ENCODE measurements at regions not wholly inside any gene's neighbourhood (a gene's known extent, or its start where the extent isn't known, plus 50 kb on each side); places are given as distances from the start of the nearest gene placed in this dataset.

- no peak overlapping the region for H3K4me3 ChIP-seq
- peaks cover 2 to 23% of the 10 kb centered on the region in 2 donors for H3K4me1 ChIP-seq
- intact Hi-C loops (cut with DNase I) = loop anchor here (5.0 kb wide), 1 partner anchor 173 kb away; no protein-coding TSS in a partner anchor
- DNase-seq (ENCODE audit: low spot score in 2 of 2) = no peak
- H3K9me3 ChIP-seq = no peaks in the 10 kb centered on the region
- H3K27ac ChIP-seq = no peak overlapping the region
- H3K27me3 ChIP-seq = no peaks in the 10 kb centered on the region
- no peak for TF ChIP-seq CTCF (IDR thresholded peaks at IDR 0.05)
- H3K36me3 ChIP-seq = no peaks in the 10 kb centered on the region
Measured at GRCh38 chr20:58004146-58004545, 224.3 kb downstream of the ANKRD60 start.

GRCh38 chr20:58003525-58003924 lies 224.9 kb downstream of the ANKRD60 start:
- H3K36me3 ChIP-seq = no peaks in the 10 kb centered on the region
- no peak for TF ChIP-seq CTCF (IDR thresholded peaks at IDR 0.05)
- H3K27ac ChIP-seq = no peak overlapping the region
- H3K4me1 ChIP-seq = peaks cover 5 to 29% of the 10 kb centered on the region in 2 donors
- no peaks in the 10 kb centered on the region for H3K9me3 ChIP-seq
- H3K27me3 ChIP-seq = no peaks in the 10 kb centered on the region
- DNase-seq (ENCODE audit: low spot score in 2 of 2) = no peak
- H3K4me3 ChIP-seq = no peak overlapping the region
- intact Hi-C loops (cut with DNase I) = loop anchor here (5.0 kb wide), 1 partner anchor 174 kb away; no protein-coding TSS in a partner anchor

GRCh38 chr20:58002901-58003300 lies 225.6 kb downstream of the ANKRD60 start:
- intact Hi-C loops (cut with DNase I) = loop anchor here (5.0 kb wide), 1 partner anchor 174 kb away; no protein-coding TSS in a partner anchor
- Histone ChIP-seq H3K36me3 (no peaks in the 10 kb centered on the region), H3K27me3 (no peaks in the 10 kb centered on the region), H3K4me3 (no peak overlapping the region), H3K27ac (no peak overlapping the region), H3K9me3 (no peaks in the 10 kb centered on the region), H3K4me1 (peaks cover 5 to 30% of the 10 kb centered on the region in 2 donors)
- DNase-seq (ENCODE audit: low spot score in 2 of 2) = no peak
- no peak for TF ChIP-seq CTCF (IDR thresholded peaks at IDR 0.05)

GRCh38 chr20:58001946-58002345 lies 226.5 kb downstream of the ANKRD60 start:
- Histone ChIP-seq H3K4me1 (peaks cover 5 to 26% of the 10 kb centered on the region in 2 donors), H3K4me3 (no peak overlapping the region), H3K27ac (peak overlapping the region; percentile 43 to 54), H3K9me3 (no peaks in the 10 kb centered on the region), H3K36me3 (no peaks in the 10 kb centered on the region), H3K27me3 (no peaks in the 10 kb centered on the region)
- TF ChIP-seq CTCF (IDR thresholded peaks at IDR 0.05) = no peak
- intact Hi-C loops (cut with DNase I) = loop anchor here (5.0 kb wide), 1 partner anchor 175 kb away; no protein-coding TSS in a partner anchor
- no peak for DNase-seq (ENCODE audit: low spot score in 2 of 2)

- intact Hi-C loops (cut with DNase I) = loop anchor here (5.0 kb wide), 1 partner anchor 176 kb away; no protein-coding TSS in a partner anchor
- no peaks in the 10 kb centered on the region for H3K27me3 ChIP-seq
- H3K9me3 ChIP-seq = no peaks in the 10 kb centered on the region
- H3K4me3 ChIP-seq = no peak overlapping the region
- H3K27ac ChIP-seq = peak overlapping the region; percentile 43 to 54
- no peak for TF ChIP-seq CTCF (IDR thresholded peaks at IDR 0.05)
- no peaks in the 10 kb centered on the region for H3K36me3 ChIP-seq
- peak in 1 of 2 donors; percentile 69 for DNase-seq (ENCODE audit: low spot score in 2 of 2)
- H3K4me1 ChIP-seq = peaks cover 5 to 26% of the 10 kb centered on the region in 2 donors
Measured at GRCh38 chr20:58001381-58001780, 227.1 kb downstream of the ANKRD60 start.

GRCh38 chr20:58000861-58001260 lies 227.6 kb downstream of the ANKRD60 start:
- Histone ChIP-seq H3K9me3 (no peaks in the 10 kb centered on the region), H3K27me3 (no peaks in the 10 kb centered on the region), H3K4me3 (no peak overlapping the region), H3K27ac (peak overlapping the region; percentile 43 to 54), H3K4me1 (peaks cover 5 to 26% of the 10 kb centered on the region in 2 donors), H3K36me3 (no peaks in the 10 kb centered on the region)
- no peak for DNase-seq (ENCODE audit: low spot score in 2 of 2)
- TF ChIP-seq CTCF (IDR thresholded peaks at IDR 0.05) = no peak
- intact Hi-C loops (cut with DNase I) = loop anchor here (5.0 kb wide), 1 partner anchor 176 kb away; no protein-coding TSS in a partner anchor

Data from ascending aorta (tissue), 2 donors.